Caco-2 (cell line): ENCODE measurements at regions not wholly inside any gene's neighbourhood (a gene's known extent, or its start where the extent isn't known, plus 50 kb on each side); places are given as distances from the start of the nearest gene placed in this dataset.

ENCODE experiments used
- BruUV-seq: library from RNA; stranded (reverse); fragments of 400-500 nt; replicated peaks from 2 replicates; lab custom pipeline; 2021; lab: Mats Ljungman, UMichigan
- CTCF ChIA-PET: fragments of 300-600 bp; sonication (Branson Sonifier 250); formaldehyde crosslinking; loops from one replicate; lab custom pipeline; 2022; ENCODE audit warnings: antibody characterized with exemption; lab: Charles Lee
- POLR2A ChIA-PET: fragments of 300-600 bp; sonication (Branson Sonifier 250); formaldehyde crosslinking; loops from one replicate; lab custom pipeline; 2022; ENCODE audit warnings: antibody characterized with exemption; lab: Charles Lee
- DNase-seq, 2 experiments: peaks; one replicate each; pipeline versions ENCODE4 v3.0.0 to v3.0.0-alpha.2; 2020 to 2022
- H3K27me3 ChIP-seq: replicated peaks from 2 replicates; pipeline ENCODE4 v1.6.0; 2011; ENCODE audit warnings: low read length; ENCODE audit not compliant: control insufficient read depth, insufficient read depth
- H3K36me3 ChIP-seq: 2 replicates; pipeline ENCODE4 v1.5.1; 2011; ENCODE audit warnings: low read length; ENCODE audit not compliant: control insufficient read depth, insufficient read depth
- H3K4me1 ChIP-seq: fragments of 250-450 bp; sonication (Bioruptor Pico); 2 replicates; pipeline ENCODE4 v1.5.1; 2020; ENCODE audit warnings: mild to moderate bottlenecking
- H3K4me3 ChIP-seq: 2 replicates; pipeline ENCODE4 v1.5.1; 2011; ENCODE audit warnings: low read depth, mild to moderate bottlenecking, control low read depth, low read length
- H3K9me3 ChIP-seq: fragments of 250-450 bp; sonication (Bioruptor Pico); 2 replicates; pipeline ENCODE4 v1.5.1; 2020; ENCODE audit warnings: mild to moderate bottlenecking, moderate library complexity
- H3K27ac Mint-ChIP-seq: one replicate; pipeline ENCODE4 v1.8.0; 2022; ENCODE audit warnings: mixed read lengths; ENCODE audit not compliant: unreplicated experiment
- H3K27me3 Mint-ChIP-seq: one replicate; pipeline ENCODE4 v1.8.0; 2022; ENCODE audit warnings: mixed read lengths; ENCODE audit not compliant: insufficient read depth, unreplicated experiment
- H3K36me3 Mint-ChIP-seq: one replicate; pipeline ENCODE4 v1.8.0; 2022; ENCODE audit warnings: mild to moderate bottlenecking, mixed read lengths; ENCODE audit not compliant: insufficient read depth, unreplicated experiment
- H3K4me1 Mint-ChIP-seq: one replicate; pipeline ENCODE4 v1.8.0; 2022; ENCODE audit warnings: low read depth, mixed read lengths; ENCODE audit not compliant: unreplicated experiment
- H3K4me3 Mint-ChIP-seq: one replicate; pipeline ENCODE4 v1.8.0; 2022; ENCODE audit warnings: mild to moderate bottlenecking, moderate library complexity, mixed read lengths; ENCODE audit not compliant: unreplicated experiment
- H3K9me3 Mint-ChIP-seq: one replicate; pipeline ENCODE4 v1.8.0; 2022; ENCODE audit warnings: mixed read lengths; ENCODE audit not compliant: unreplicated experiment
- intact Hi-C: fragments of 100-400 bp; cut with micrococcal nuclease; formaldehyde crosslinking; loops from one replicate; pipeline ENCODE4 v1.10.0; 2022; ENCODE audit not compliant: unreplicated experiment
- TF ChIP-seq, protein P1 (sequence below), 2 experiments: fragments of 200-600 bp in 1 of 2; IDR thresholded peaks; 1 replicate in 1 of 2; 2 replicates in 1 of 2; pipeline versions ENCODE4 v1.5.1 to v1.8.0; 2011 to 2022; ENCODE audit warnings: antibody characterized with exemption in 1 of 2, control low read depth in 1 of 2, inconsistent platforms in 1 of 2, low read depth in 1 of 2, low read length in 1 of 2, mild to moderate bottlenecking in 1 of 2, moderate library complexity in 1 of 2; ENCODE audit not compliant: insufficient read depth in 1 of 2, severe bottlenecking in 1 of 2, unreplicated experiment in 1 of 2

DNA sequence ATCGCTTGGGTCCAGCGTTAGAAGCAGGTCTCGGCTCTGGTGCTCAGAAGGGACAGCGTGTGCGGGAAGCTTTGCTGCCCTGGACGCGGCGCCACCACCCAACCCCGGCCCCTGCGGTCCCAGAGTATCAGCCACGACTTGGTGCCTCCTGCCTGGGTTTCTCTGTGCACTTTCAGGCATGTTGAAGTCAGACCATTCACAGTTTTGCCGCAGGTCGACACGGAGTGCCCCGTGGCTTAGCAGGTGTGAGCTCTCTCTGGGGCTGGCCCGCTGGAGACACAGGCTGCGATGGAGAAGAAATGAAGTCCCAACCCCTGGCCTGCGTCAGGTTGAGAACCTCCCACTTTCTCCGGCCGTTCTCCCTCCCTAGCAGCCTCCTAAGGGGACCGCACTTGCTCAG is 494.5 kb downstream of the BRD1 start:
- Mint-ChIP-seq H3K4me3 (no peak overlapping the region), H3K4me1 (no peaks in the 10 kb centered on the region), H3K9me3 (no peaks in the 10 kb centered on the region), H3K27me3 (peaks cover 18% of the 10 kb centered on the region), H3K27ac (no peak overlapping the region), H3K36me3 (no peaks in the 10 kb centered on the region)
- Histone ChIP-seq H3K4me3 (no peak overlapping the region), H3K9me3 (no peaks in the 10 kb centered on the region), H3K36me3 (no peaks in the 10 kb centered on the region), H3K4me1 (no peaks in the 10 kb centered on the region), H3K27me3 (no peaks in the 10 kb centered on the region)
- ChIA-PET CTCF (no interaction called here), POLR2A (no interaction called here)
- no TSS peak for BruUV-seq
- no peak for DNase-seq
- intact Hi-C loops = no loop called here
- TF ChIP-seq, protein P1, sequence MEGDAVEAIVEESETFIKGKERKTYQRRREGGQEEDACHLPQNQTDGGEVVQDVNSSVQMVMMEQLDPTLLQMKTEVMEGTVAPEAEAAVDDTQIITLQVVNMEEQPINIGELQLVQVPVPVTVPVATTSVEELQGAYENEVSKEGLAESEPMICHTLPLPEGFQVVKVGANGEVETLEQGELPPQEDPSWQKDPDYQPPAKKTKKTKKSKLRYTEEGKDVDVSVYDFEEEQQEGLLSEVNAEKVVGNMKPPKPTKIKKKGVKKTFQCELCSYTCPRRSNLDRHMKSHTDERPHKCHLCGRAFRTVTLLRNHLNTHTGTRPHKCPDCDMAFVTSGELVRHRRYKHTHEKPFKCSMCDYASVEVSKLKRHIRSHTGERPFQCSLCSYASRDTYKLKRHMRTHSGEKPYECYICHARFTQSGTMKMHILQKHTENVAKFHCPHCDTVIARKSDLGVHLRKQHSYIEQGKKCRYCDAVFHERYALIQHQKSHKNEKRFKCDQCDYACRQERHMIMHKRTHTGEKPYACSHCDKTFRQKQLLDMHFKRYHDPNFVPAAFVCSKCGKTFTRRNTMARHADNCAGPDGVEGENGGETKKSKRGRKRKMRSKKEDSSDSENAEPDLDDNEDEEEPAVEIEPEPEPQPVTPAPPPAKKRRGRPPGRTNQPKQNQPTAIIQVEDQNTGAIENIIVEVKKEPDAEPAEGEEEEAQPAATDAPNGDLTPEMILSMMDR (IDR thresholded peaks at IDR 0.05; ENCODE audit: insufficient read depth in 1 of 2, low read depth in 1 of 2, low read length in 1 of 2, severe bottlenecking in 1 of 2, unreplicated experiment in 1 of 2) = no peak

DNA sequence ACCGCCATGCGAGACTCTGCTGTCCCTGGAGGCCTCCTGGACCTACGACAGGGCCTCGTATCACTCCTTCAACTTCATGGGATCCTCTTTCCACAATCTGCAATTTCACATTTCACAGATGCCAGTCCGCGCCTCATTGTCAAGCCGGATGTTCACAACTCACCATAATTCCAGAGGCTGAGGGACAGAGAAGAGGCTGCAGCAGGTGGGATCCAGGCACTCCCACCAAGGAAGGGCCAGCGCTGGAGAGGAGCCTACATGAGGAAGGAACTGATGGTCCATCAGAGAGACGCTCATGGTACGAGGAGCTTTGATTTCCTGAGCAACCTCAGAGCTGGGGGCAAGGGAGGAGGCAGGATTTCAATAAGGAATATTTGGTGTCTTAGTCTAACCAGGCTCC is 495.0 kb downstream of the BRD1 start:
- CTCF ChIA-PET = no interaction called here
- no peak overlapping the region for H3K27ac Mint-ChIP-seq
- TF ChIP-seq, protein P1 (IDR thresholded peaks at IDR 0.05; ENCODE audit: insufficient read depth in 1 of 2, low read depth in 1 of 2, low read length in 1 of 2, severe bottlenecking in 1 of 2, unreplicated experiment in 1 of 2) = no peak
- Histone ChIP-seq H3K36me3 (no peaks in the 10 kb centered on the region), H3K9me3 (no peaks in the 10 kb centered on the region), H3K4me1 (no peaks in the 10 kb centered on the region), H3K4me3 (no peak overlapping the region), H3K27me3 (no peaks in the 10 kb centered on the region)
- no peak for DNase-seq
- H3K4me3 Mint-ChIP-seq = no peak overlapping the region
- POLR2A ChIA-PET = no interaction called here
- no peaks in the 10 kb centered on the region for H3K4me1 Mint-ChIP-seq
- BruUV-seq = no TSS peak
- no peaks in the 10 kb centered on the region for H3K36me3 Mint-ChIP-seq
- no peaks in the 10 kb centered on the region for H3K9me3 Mint-ChIP-seq
- peaks cover 18% of the 10 kb centered on the region for H3K27me3 Mint-ChIP-seq
- intact Hi-C loops = no loop called here

DNA sequence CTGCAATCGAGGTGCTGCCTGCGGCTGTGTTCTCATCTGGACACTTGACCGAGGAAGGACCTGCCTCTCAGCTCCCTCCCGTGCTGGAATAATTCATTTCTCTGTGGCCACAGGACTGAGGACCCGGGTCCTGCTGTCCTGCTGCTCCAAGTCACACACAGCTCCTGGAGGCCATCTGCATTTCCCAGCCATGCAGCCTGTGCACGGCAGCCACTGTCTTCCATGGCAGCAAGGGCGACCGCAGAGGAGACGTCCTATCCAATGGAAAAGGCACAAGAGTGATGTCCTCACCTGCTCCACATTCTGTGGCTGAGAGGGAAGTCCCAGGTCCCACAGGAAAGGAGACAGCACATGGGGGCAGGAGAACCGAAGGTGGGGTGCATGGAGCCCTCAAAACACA is 495.8 kb downstream of the BRD1 start:
- Histone ChIP-seq H3K9me3 (no peaks in the 10 kb centered on the region), H3K4me3 (no peak overlapping the region), H3K36me3 (no peaks in the 10 kb centered on the region), H3K4me1 (no peaks in the 10 kb centered on the region), H3K27me3 (no peaks in the 10 kb centered on the region)
- H3K4me1 Mint-ChIP-seq = no peaks in the 10 kb centered on the region
- ChIA-PET POLR2A (no interaction called here), CTCF (no interaction called here)
- intact Hi-C loops = no loop called here
- no peak overlapping the region for H3K27ac Mint-ChIP-seq
- H3K4me3 Mint-ChIP-seq = no peak overlapping the region
- H3K36me3 Mint-ChIP-seq = no peaks in the 10 kb centered on the region
- DNase-seq = no peak
- BruUV-seq = no TSS peak
- TF ChIP-seq, protein P1 (IDR thresholded peaks at IDR 0.05; ENCODE audit: insufficient read depth in 1 of 2, low read depth in 1 of 2, low read length in 1 of 2, severe bottlenecking in 1 of 2, unreplicated experiment in 1 of 2) = no peak
- no peaks in the 10 kb centered on the region for H3K9me3 Mint-ChIP-seq
- peaks cover 20% of the 10 kb centered on the region for H3K27me3 Mint-ChIP-seq
